ENCODE measurements at regions not wholly inside any gene's neighbourhood (a gene's known extent, or its start where the extent isn't known, plus 50 kb on each side); places are given as distances from the start of the nearest gene placed in this dataset.

- no peaks in the 10 kb centered on the region for H3K36me3 Mint-ChIP-seq
- TF ChIP-seq CTCF (IDR thresholded peaks at IDR 0.05) (no peak), EZH2 (IDR thresholded peaks at IDR 0.05) (no peak), EZH2phosphoT487 (IDR thresholded peaks at IDR 0.05) (no peak)
- Histone ChIP-seq H3K27ac (no peak overlapping the region), H3K27me3 (no peaks in the 10 kb centered on the region), H3K4me2 (no peak overlapping the region), H3K36me3 (no peaks in the 10 kb centered on the region), H3F3A (ENCODE audit: low read depth) (no peaks in the 10 kb centered on the region), H3K79me2 (ENCODE audit: low read depth) (no peaks in the 10 kb centered on the region), H3K4me3 (no peak overlapping the region), H3K9ac (no peak overlapping the region), H3K4me1 (no peaks in the 10 kb centered on the region), H3K9me3 (ENCODE audit: low read depth) (no peaks in the 10 kb centered on the region), H4K20me1 (ENCODE audit: low read depth) (no peaks in the 10 kb centered on the region), H2AFZ (replicated peaks) (no peak overlapping the region)
- H3K27ac Mint-ChIP-seq = no peak overlapping the region
- no peak overlapping the region for H3K4me3 Mint-ChIP-seq
- peaks cover 3% of the 10 kb centered on the region for H3K4me1 Mint-ChIP-seq
- no peak for DNase-seq (ENCODE audit: low spot score)
- H3K27me3 Mint-ChIP-seq (ENCODE audit: insufficient read depth, low read depth) = peaks cover 2% of the 10 kb centered on the region
- no peaks in the 10 kb centered on the region for H3K9me3 Mint-ChIP-seq
These were observed 71.1 kb downstream of the TMEM114 start for GRCh38 chr16:8519179-8519578.

- no peak for DNase-seq (ENCODE audit: low spot score)
- no peaks in the 10 kb centered on the region for H3K36me3 ChIP-seq
- no peak overlapping the region for H3K27ac ChIP-seq
- Mint-ChIP-seq H3K27me3 (ENCODE audit: insufficient read depth, low read depth) (peaks cover 6% of the 10 kb centered on the region), H3K9me3 (no peaks in the 10 kb centered on the region), H3K4me3 (no peak overlapping the region), H3K27ac (no peak overlapping the region), H3K4me1 (peaks cover 3% of the 10 kb centered on the region), H3K36me3 (no peaks in the 10 kb centered on the region)
- no peaks in the 10 kb centered on the region for H4K20me1 ChIP-seq (ENCODE audit: low read depth)
- no peaks in the 10 kb centered on the region for H3K9me3 ChIP-seq (ENCODE audit: low read depth)
- H3K4me3 ChIP-seq = no peak overlapping the region
- peaks cover 12% of the 10 kb centered on the region for H3K27me3 ChIP-seq
- no peak for TF ChIP-seq EZH2phosphoT487 (IDR thresholded peaks at IDR 0.05)
- TF ChIP-seq EZH2 (IDR thresholded peaks at IDR 0.05) = no peak
- no peak for TF ChIP-seq CTCF (IDR thresholded peaks at IDR 0.05)
- H3K4me2 ChIP-seq = no peak overlapping the region
- no peaks in the 10 kb centered on the region for H3K4me1 ChIP-seq
- H3K9ac ChIP-seq = no peak overlapping the region
- no peak overlapping the region for H2AFZ ChIP-seq (replicated peaks)
- H3K79me2 ChIP-seq (ENCODE audit: low read depth) = no peaks in the 10 kb centered on the region
- no peaks in the 10 kb centered on the region for H3F3A ChIP-seq (ENCODE audit: low read depth)
These were observed 73.0 kb downstream of the TMEM114 start for GRCh38 chr16:8517280-8517679.

GRCh38 chr16:8516471-8516870 lies 73.8 kb downstream of the TMEM114 start:
- Histone ChIP-seq H3K27me3 (peaks cover 12% of the 10 kb centered on the region), H3F3A (ENCODE audit: low read depth) (no peaks in the 10 kb centered on the region), H2AFZ (replicated peaks) (no peak overlapping the region), H3K4me3 (no peak overlapping the region), H3K9ac (no peak overlapping the region), H3K79me2 (ENCODE audit: low read depth) (no peaks in the 10 kb centered on the region), H4K20me1 (ENCODE audit: low read depth) (no peaks in the 10 kb centered on the region), H3K4me1 (no peaks in the 10 kb centered on the region), H3K27ac (no peak overlapping the region), H3K36me3 (no peaks in the 10 kb centered on the region), H3K9me3 (ENCODE audit: low read depth) (no peaks in the 10 kb centered on the region), H3K4me2 (no peak overlapping the region)
- H3K27me3 Mint-ChIP-seq (ENCODE audit: insufficient read depth, low read depth) = peaks cover 6% of the 10 kb centered on the region
- H3K36me3 Mint-ChIP-seq = no peaks in the 10 kb centered on the region
- H3K4me1 Mint-ChIP-seq = peaks cover 3% of the 10 kb centered on the region
- no peak for DNase-seq (ENCODE audit: low spot score)
- no peak overlapping the region for H3K27ac Mint-ChIP-seq
- H3K4me3 Mint-ChIP-seq = no peak overlapping the region
- no peak for TF ChIP-seq EZH2 (IDR thresholded peaks at IDR 0.05)
- TF ChIP-seq CTCF (IDR thresholded peaks at IDR 0.05) = no peak
- TF ChIP-seq EZH2phosphoT487 (IDR thresholded peaks at IDR 0.05) = no peak
- H3K9me3 Mint-ChIP-seq = no peaks in the 10 kb centered on the region

All from neural progenitor cell (in vitro differentiated cells).